Prostate gland (tissue), 2 donors: ENCODE measurements at regions not wholly inside any gene's neighbourhood (a gene's known extent, or its start where the extent isn't known, plus 50 kb on each side); places are given as distances from the start of the nearest gene placed in this dataset.

Experiments
- CTCF ChIP-seq, 4 experiments: fragments of 200-600 bp in 2 of 4; fragments of 450-650 bp in 2 of 4; sonication (generic) in 2 of 4; IDR thresholded peaks; 1 replicate in 3 of 4; 2 replicates in 1 of 4; pipeline ENCODE4 v1.5.1; 2016 to 2019; ENCODE audit warnings: antibody characterized with exemption in 4 of 4, mild to moderate bottlenecking in 2 of 4, moderate library complexity in 2 of 4
- POLR2A ChIP-seq: fragments of 450-650 bp; IDR thresholded peaks from one replicate; pipeline ENCODE4 v1.6.1; 2016; ENCODE audit warnings: antibody characterized with exemption, mild to moderate bottlenecking
- POLR2AphosphoS5 ChIP-seq: sonication (generic); formaldehyde crosslinking; IDR thresholded peaks from one replicate; pipeline ENCODE4 v1.6.1; 2017; ENCODE audit warnings: antibody characterized with exemption

- TF ChIP-seq CTCF (IDR thresholded peaks at IDR 0.05) (no peak), POLR2A (no peak), POLR2AphosphoS5 (no peak)
Measured at GRCh38 chr1:22315315-22316078, 136.2 kb upstream of the ZBTB40 start.
